ENCODE measurements at regions not wholly inside any gene's neighbourhood (a gene's known extent, or its start where the extent isn't known, plus 50 kb on each side); places are given as distances from the start of the nearest gene placed in this dataset.

GRCh38 chr9:73979894-73980264, 517.3 kb upstream of the RORB start:
- Histone ChIP-seq H3K4me1 (no peaks in the 10 kb centered on the region), H3K27me3 (no peaks in the 10 kb centered on the region; a peak in 1 of 22 replicates), H3K36me3 (no peaks in the 10 kb centered on the region), H3K9ac (no peak overlapping the region), H3K27ac (no peak overlapping the region), H3K4me3 (no peak overlapping the region), H3K9me3 (replicated peaks in 1 of 11) (peaks cover 0 to 6% (median 2%) of the 10 kb centered on the region in 11 experiments; a peak in 8 of 22 replicates), H4K20me1 (no peaks in the 10 kb centered on the region), H3K4me2 (no peak overlapping the region)
- TF ChIP-seq Cebpa-rat (IDR thresholded peaks at IDR 0.05) = no peak

- H3K36me3 ChIP-seq = no peaks in the 10 kb centered on the region
- H3K9me3 ChIP-seq (replicated peaks in 1 of 11) = peaks cover 0 to 14% (median 10%) of the 10 kb centered on the region in 11 experiments; a peak in 14 of 22 replicates
- no peaks in the 10 kb centered on the region for H4K20me1 ChIP-seq
- no peaks in the 10 kb centered on the region for H3K4me1 ChIP-seq
- TF ChIP-seq Cebpa-rat (IDR thresholded peaks at IDR 0.05) = no peak
- H3K9ac ChIP-seq = no peak overlapping the region
- no peaks in the 10 kb centered on the region; a peak in 1 of 22 replicates for H3K27me3 ChIP-seq
- no peak overlapping the region for H3K4me2 ChIP-seq
- no peak overlapping the region for H3K27ac ChIP-seq
- no peak overlapping the region for H3K4me3 ChIP-seq
These were observed 516.4 kb upstream of the RORB start for GRCh38 chr9:73980754-73981153.

GRCh38 chr9:73981405-73981804, 515.7 kb upstream of the RORB start:
- no peak for TF ChIP-seq Cebpa-rat (IDR thresholded peaks at IDR 0.05)
- no peaks in the 10 kb centered on the region for H3K4me1 ChIP-seq
- H4K20me1 ChIP-seq = no peaks in the 10 kb centered on the region
- no peak overlapping the region for H3K27ac ChIP-seq
- peaks cover 2 to 19% (median 15%) of the 10 kb centered on the region in 11 experiments; a peak in 17 of 22 replicates for H3K9me3 ChIP-seq (replicated peaks in 1 of 11)
- H3K27me3 ChIP-seq = no peaks in the 10 kb centered on the region; a peak in 1 of 22 replicates
- H3K4me2 ChIP-seq = no peak overlapping the region
- no peak overlapping the region for H3K9ac ChIP-seq
- no peak overlapping the region for H3K4me3 ChIP-seq
- no peaks in the 10 kb centered on the region for H3K36me3 ChIP-seq

- Histone ChIP-seq H3K4me2 (no peak overlapping the region), H4K20me1 (no peaks in the 10 kb centered on the region), H3K4me3 (no peak overlapping the region), H3K9me3 (replicated peaks in 1 of 11) (peaks cover 0 to 3% (median under 1%) of the 10 kb centered on the region in 11 experiments; a peak in 8 of 22 replicates), H3K36me3 (no peaks in the 10 kb centered on the region), H3K4me1 (no peaks in the 10 kb centered on the region), H3K27me3 (no peaks in the 10 kb centered on the region), H3K9ac (no peak overlapping the region), H3K27ac (no peak overlapping the region)
- TF ChIP-seq Cebpa-rat (IDR thresholded peaks at IDR 0.05) = no peak
These were observed 501.3 kb upstream of the RORB start for GRCh38 chr9:73995836-73996235.

- Histone ChIP-seq H3K27ac (no peak overlapping the region), H3K4me3 (no peak overlapping the region), H3K9me3 (replicated peaks in 1 of 11) (no peaks in the 10 kb centered on the region), H3K36me3 (no peaks in the 10 kb centered on the region), H3K9ac (no peak overlapping the region), H3K4me1 (no peaks in the 10 kb centered on the region), H3K4me2 (no peak overlapping the region), H3K27me3 (no peaks in the 10 kb centered on the region), H4K20me1 (no peaks in the 10 kb centered on the region)
- no peak for TF ChIP-seq Cebpa-rat (IDR thresholded peaks at IDR 0.05)
These were observed 500.3 kb upstream of the RORB start for GRCh38 chr9:73996844-73997243.

- Histone ChIP-seq H3K27ac (no peak overlapping the region), H4K20me1 (no peaks in the 10 kb centered on the region), H3K36me3 (no peaks in the 10 kb centered on the region), H3K9ac (no peak overlapping the region), H3K4me1 (no peaks in the 10 kb centered on the region), H3K9me3 (replicated peaks in 1 of 11) (no peaks in the 10 kb centered on the region), H3K4me3 (no peak overlapping the region), H3K27me3 (no peaks in the 10 kb centered on the region), H3K4me2 (no peak overlapping the region)
- no peak for TF ChIP-seq Cebpa-rat (IDR thresholded peaks at IDR 0.05)
These were observed 495.8 kb upstream of the RORB start for GRCh38 chr9:74001382-74001781.

GRCh38 chr9:74006935-74007334, 490.2 kb upstream of the RORB start:
- H3K4me3 ChIP-seq = no peak overlapping the region
- H3K9me3 ChIP-seq (replicated peaks in 1 of 11) = no peaks in the 10 kb centered on the region
- no peak overlapping the region for H3K4me2 ChIP-seq
- TF ChIP-seq Cebpa-rat (IDR thresholded peaks at IDR 0.05) = no peak
- no peaks in the 10 kb centered on the region for H3K27me3 ChIP-seq
- no peaks in the 10 kb centered on the region for H3K36me3 ChIP-seq
- H3K27ac ChIP-seq = no peak overlapping the region
- H4K20me1 ChIP-seq = no peaks in the 10 kb centered on the region
- no peaks in the 10 kb centered on the region for H3K4me1 ChIP-seq
- H3K9ac ChIP-seq = no peak overlapping the region

- no peaks in the 10 kb centered on the region for H3K36me3 ChIP-seq
- no peak overlapping the region for H3K4me2 ChIP-seq
- H3K9ac ChIP-seq = no peak overlapping the region
- H3K27ac ChIP-seq = no peak overlapping the region
- no peak overlapping the region for H3K4me3 ChIP-seq
- H3K9me3 ChIP-seq (replicated peaks in 1 of 11) = no peaks in the 10 kb centered on the region
- no peaks in the 10 kb centered on the region for H4K20me1 ChIP-seq
- no peak for TF ChIP-seq Cebpa-rat (IDR thresholded peaks at IDR 0.05)
- H3K27me3 ChIP-seq = no peaks in the 10 kb centered on the region
- no peaks in the 10 kb centered on the region for H3K4me1 ChIP-seq
These were observed 489.3 kb upstream of the RORB start for GRCh38 chr9:74007833-74008232.

GRCh38 chr9:74016004-74016403, 481.1 kb upstream of the RORB start:
- TF ChIP-seq Cebpa-rat (IDR thresholded peaks at IDR 0.05) = no peak
- no peak overlapping the region for H3K9ac ChIP-seq
- H3K4me3 ChIP-seq = no peak overlapping the region
- no peaks in the 10 kb centered on the region for H3K27me3 ChIP-seq
- no peaks in the 10 kb centered on the region for H3K9me3 ChIP-seq (replicated peaks in 1 of 11)
- no peak overlapping the region for H3K4me2 ChIP-seq
- no peak overlapping the region for H3K27ac ChIP-seq
- no peaks in the 10 kb centered on the region for H4K20me1 ChIP-seq
- H3K4me1 ChIP-seq = no peaks in the 10 kb centered on the region
- H3K36me3 ChIP-seq = no peaks in the 10 kb centered on the region

GRCh38 chr9:74025402-74025925, 471.7 kb upstream of the RORB start:
- Histone ChIP-seq H3K4me2 (peak overlapping the region in 4 of 11 experiments; percentile 5 to 61 (median 29); a peak in 6 of 22 replicates), H3K9me3 (replicated peaks in 1 of 11) (0 out of 22 replicates have a peak, but pooled peaks cover 0 to 3% (median 0%) of the 10 kb centered on the region in 11 experiments), H3K27ac (no peak overlapping the region), H3K36me3 (no peaks in the 10 kb centered on the region), H3K9ac (no peak overlapping the region), H4K20me1 (no peaks in the 10 kb centered on the region), H3K4me3 (no peak overlapping the region), H3K27me3 (no peaks in the 10 kb centered on the region), H3K4me1 (peaks cover 0 to 18% (median 0%) of the 10 kb centered on the region in 10 experiments; a peak in 7 of 20 replicates)
- TF ChIP-seq Cebpa-rat (IDR thresholded peaks at IDR 0.05) = no peak

All from BLaER1 treated with 17β-estradiol and CSF1 and Interleukin-3, amounts not matched to agents 10 nM and 100 nM (cell line).